CD4-positive, alpha-beta memory T cell (primary cell): ENCODE measurements at regions not wholly inside any gene's neighbourhood (a gene's known extent, or its start where the extent isn't known, plus 50 kb on each side); places are given as distances from the start of the nearest gene placed in this dataset.

ENCODE experiments used
- CTCF ChIA-PET: fragments of 350-600 bp; sonication (Branson Sonifier 250); formaldehyde crosslinking; loops from one replicate; lab custom pipeline; 2021; ENCODE audit warnings: inconsistent platforms; ENCODE audit not compliant: partially characterized antibody; lab: Charles Lee
- POLR2A ChIA-PET: fragments of 350-600 bp; sonication (Branson Sonifier 250); formaldehyde crosslinking; loops from one replicate; lab custom pipeline; 2021; ENCODE audit not compliant: partially characterized antibody; lab: Charles Lee
- DNase-seq, 5 donors: peaks; one replicate each; pipeline versions ENCODE4 v3.0.0 to v3.0.0-alpha.2; 2020 to 2022; ENCODE audit warnings: mixed read lengths in 1 of 5
- H3K27ac ChIP-seq: one replicate; pipeline ENCODE4 v1.7.0; 2013; ENCODE audit warnings: low read depth, low read length
- H3K27me3 ChIP-seq: 2 replicates; pipeline ENCODE4 v1.7.0; 2013; ENCODE audit warnings: mild to moderate bottlenecking, low read length, moderate library complexity; ENCODE audit not compliant: insufficient read depth
- H3K36me3 ChIP-seq: 2 replicates; pipeline ENCODE4 v1.7.0; 2013; ENCODE audit warnings: mild to moderate bottlenecking, low read length, moderate library complexity; ENCODE audit not compliant: insufficient read depth
- H3K4me1 ChIP-seq: 2 replicates; pipeline ENCODE4 v1.7.0; 2013; ENCODE audit warnings: mild to moderate bottlenecking, low read length, moderate library complexity; ENCODE audit not compliant: insufficient read depth
- H3K4me3 ChIP-seq, 2 donors: one replicate each; pipeline ENCODE4 v1.7.0; 2013; ENCODE audit warnings: low read length in 2 of 2, mild to moderate bottlenecking in 1 of 2
- H3K9me3 ChIP-seq, 2 donors: one replicate each; pipeline ENCODE4 v1.7.0; 2013; ENCODE audit warnings: low read length in 2 of 2, control low read depth in 1 of 2; ENCODE audit not compliant: control insufficient read depth in 1 of 2
- H3K27ac Mint-ChIP-seq, 7 donors: one replicate each; pipeline ENCODE4 v1.8.0; 2020 to 2021; ENCODE audit warnings: mixed read lengths in 7 of 7, mild to moderate bottlenecking in 6 of 7, inconsistent platforms in 3 of 7, moderate library complexity in 3 of 7
- H3K27me3 Mint-ChIP-seq, 2 donors: one replicate each; pipeline ENCODE4 v1.8.0; 2020 to 2021; ENCODE audit warnings: mixed read lengths in 2 of 2
- H3K36me3 Mint-ChIP-seq, 2 donors: one replicate each; pipeline ENCODE4 v1.8.0; 2020 to 2021; ENCODE audit warnings: mixed read lengths in 2 of 2, inconsistent platforms in 1 of 2, mild to moderate bottlenecking in 1 of 2
- H3K4me1 Mint-ChIP-seq, 4 donors: one replicate each; pipeline ENCODE4 v1.8.0; 2020 to 2021; ENCODE audit warnings: mixed read lengths in 4 of 4, mild to moderate bottlenecking in 1 of 4
- H3K4me3 Mint-ChIP-seq, 8 donors: one replicate each; pipeline ENCODE4 v1.8.0; 2020 to 2021; ENCODE audit warnings: mixed read lengths in 8 of 8, mild to moderate bottlenecking in 7 of 8, moderate library complexity in 6 of 8, inconsistent platforms in 3 of 8
- H3K9me3 Mint-ChIP-seq, 8 donors: one replicate each; pipeline ENCODE4 v1.8.0; 2020 to 2021; ENCODE audit warnings: mixed read lengths in 8 of 8, mild to moderate bottlenecking in 5 of 8, inconsistent platforms in 3 of 8, moderate library complexity in 1 of 8
- intact Hi-C: fragments of 100-400 bp; cut with micrococcal nuclease; formaldehyde crosslinking; loops from one replicate; pipeline ENCODE4 v1.15.1; 2023

GRCh38 chr10:91023700-91024398 is 103.0 kb upstream of the ANKRD1 start:
- CTCF ChIA-PET, result interaction anchor here (3.1 kb wide), 1 partner anchor 17 kb away, joined by 7 read pairs; no protein-coding TSS in a partner anchor
- peaks cover 3% of the 10 kb centered on the region in 2 donors for H3K27me3 Mint-ChIP-seq

DNA sequence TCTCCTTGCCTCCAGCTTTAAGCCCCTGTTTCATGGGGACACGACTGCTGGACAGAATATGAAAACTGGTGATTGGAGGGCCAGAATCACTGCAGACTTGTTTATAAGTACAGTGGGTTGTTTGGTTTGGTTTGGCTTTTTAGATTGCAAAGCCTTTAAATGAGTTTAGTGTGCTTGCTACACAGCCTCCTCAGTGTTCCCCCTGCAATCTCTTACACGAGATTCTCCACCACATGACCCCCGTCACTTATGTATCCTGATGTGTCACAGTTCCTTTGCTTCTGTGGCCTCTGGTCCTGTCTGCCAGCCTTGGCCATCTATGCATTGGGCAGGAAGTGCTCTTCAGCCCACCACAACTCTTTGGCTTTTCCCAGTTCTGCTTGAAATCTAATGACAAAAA is 103.7 kb upstream of the ANKRD1 start:
- intact Hi-C loops, result no loop called here
- no peaks in the 10 kb centered on the region for H3K27me3 ChIP-seq
- no peak for DNase-seq
- peaks cover 3% of the 10 kb centered on the region in 2 donors for H3K27me3 Mint-ChIP-seq
- no peak overlapping the region for H3K27ac Mint-ChIP-seq
- H3K4me3 Mint-ChIP-seq, result no peak overlapping the region
- H3K36me3 Mint-ChIP-seq, result no peaks in the 10 kb centered on the region
- CTCF ChIA-PET, result no interaction called here
- peaks cover 0 to 7% (median 5%) of the 10 kb centered on the region in 8 donors for H3K9me3 Mint-ChIP-seq
- no peaks in the 10 kb centered on the region for H3K36me3 ChIP-seq
- H3K4me3 ChIP-seq, result no peak overlapping the region
- no peaks in the 10 kb centered on the region for H3K4me1 ChIP-seq
- H3K4me1 Mint-ChIP-seq, result no peaks in the 10 kb centered on the region
- no peaks in the 10 kb centered on the region for H3K9me3 ChIP-seq
- H3K27ac ChIP-seq, result no peak overlapping the region
- POLR2A ChIA-PET, result no interaction called here

More at GRCh38 chr10:91023700-91024398, 103.0 kb upstream of the ANKRD1 start:
- POLR2A ChIA-PET, result no interaction called here
- H3K9me3 Mint-ChIP-seq, result peaks cover 0 to 7% (median 2%) of the 10 kb centered on the region in 8 donors
- no peaks in the 10 kb centered on the region for H3K36me3 Mint-ChIP-seq
- H3K4me3 Mint-ChIP-seq, result no peak overlapping the region
- intact Hi-C loops, result no loop called here
- Histone ChIP-seq H3K36me3 (no peaks in the 10 kb centered on the region), H3K27me3 (no peaks in the 10 kb centered on the region), H3K4me1 (no peaks in the 10 kb centered on the region), H3K27ac (no peak overlapping the region), H3K4me3 (no peak overlapping the region), H3K9me3 (no peaks in the 10 kb centered on the region)
- H3K4me1 Mint-ChIP-seq, result no peaks in the 10 kb centered on the region
- H3K27ac Mint-ChIP-seq, result no peak overlapping the region
- no peak for DNase-seq

GRCh38 chr10:91032611-91033206 is 111.8 kb upstream of the ANKRD1 start:
- ChIA-PET CTCF (interaction anchor here (1.8 to 3.0 kb wide), 2 partner anchors 26 to 218 kb away, joined by 5 to 13 read pairs; no protein-coding TSS in a partner anchor), POLR2A (interaction anchor here (0.9 kb wide), 1 partner anchor 218 kb away, joined by 3 read pairs; no protein-coding TSS in a partner anchor)
- H3K4me3 ChIP-seq, result no peak overlapping the region
- DNase-seq, result no peak
- no peak overlapping the region for H3K27ac ChIP-seq
- intact Hi-C loops, result no loop called here
- Mint-ChIP-seq H3K36me3 (no peaks in the 10 kb centered on the region), H3K4me1 (peaks cover 16 to 31% (median 20%) of the 10 kb centered on the region in 4 donors), H3K9me3 (peaks cover 0 to 3% (median under 1%) of the 10 kb centered on the region in 8 donors), H3K27ac (peak overlapping the region in 4 of 7 donors; percentile 37 to 94 (median 57)), H3K4me3 (no peak overlapping the region), H3K27me3 (no peaks in the 10 kb centered on the region)
- peaks cover 25% of the 10 kb centered on the region for H3K4me1 ChIP-seq
- no peaks in the 10 kb centered on the region for H3K36me3 ChIP-seq
- H3K27me3 ChIP-seq, result no peaks in the 10 kb centered on the region
- no peaks in the 10 kb centered on the region for H3K9me3 ChIP-seq

GRCh38 chr10:91033324-91033950 is 112.5 kb upstream of the ANKRD1 start:
- Mint-ChIP-seq H3K27ac (peak overlapping the region; percentile 66 to 96 (median 89)), H3K36me3 (no peaks in the 10 kb centered on the region), H3K4me1 (peaks cover 16 to 31% (median 20%) of the 10 kb centered on the region in 4 donors), H3K9me3 (peaks cover 0 to 3% (median 0%) of the 10 kb centered on the region in 8 donors), H3K27me3 (no peaks in the 10 kb centered on the region), H3K4me3 (peak overlapping the region in 6 of 8 donors; percentile 40 to 81 (median 69))
- no peaks in the 10 kb centered on the region for H3K36me3 ChIP-seq
- no peak for DNase-seq
- no peaks in the 10 kb centered on the region for H3K27me3 ChIP-seq
- POLR2A ChIA-PET, result interaction anchor here (0.9 kb wide), 1 partner anchor 217 kb away, joined by 3 read pairs; no protein-coding TSS in a partner anchor
- intact Hi-C loops, result no loop called here
- H3K4me3 ChIP-seq, result no peak overlapping the region
- no peaks in the 10 kb centered on the region for H3K9me3 ChIP-seq
- peak overlapping the region; percentile 13 for H3K27ac ChIP-seq
- H3K4me1 ChIP-seq, result peaks cover 25% of the 10 kb centered on the region
- CTCF ChIA-PET, result interaction anchor here (0.7 to 3.0 kb wide), 4 partner anchors 27 to 265 kb away, joined by 4 to 13 read pairs (median 4); no protein-coding TSS in a partner anchor

DNA sequence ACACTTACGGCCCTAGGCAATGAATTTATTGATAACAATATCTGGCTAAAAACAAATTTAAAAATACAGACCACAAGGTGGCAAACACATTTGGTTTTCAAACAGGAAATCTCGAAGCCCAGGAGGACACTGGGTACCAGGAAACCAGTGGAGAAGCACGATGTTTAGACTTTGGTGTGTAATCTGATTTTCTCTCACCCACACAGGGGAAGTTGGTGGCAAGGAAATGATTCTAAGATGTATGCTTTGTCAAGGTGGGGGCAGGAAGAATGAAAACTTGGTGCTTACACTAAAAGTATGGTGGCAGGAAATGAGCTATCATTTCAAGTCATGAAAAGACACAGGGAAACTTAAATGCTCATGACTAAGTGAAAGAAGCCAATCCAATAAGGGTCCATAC is 113.2 kb upstream of the ANKRD1 start:
- peak overlapping the region in 6 of 8 donors; percentile 40 to 81 (median 69) for H3K4me3 Mint-ChIP-seq
- peaks cover 0 to 2% (median 0%) of the 10 kb centered on the region in 8 donors for H3K9me3 Mint-ChIP-seq
- peak overlapping the region; percentile 13 for H3K27ac ChIP-seq
- intact Hi-C loops, result no loop called here
- H3K27me3 ChIP-seq, result no peaks in the 10 kb centered on the region
- H3K27me3 Mint-ChIP-seq, result no peaks in the 10 kb centered on the region
- H3K4me3 ChIP-seq, result no peak overlapping the region
- H3K4me1 Mint-ChIP-seq, result peaks cover 16 to 31% (median 20%) of the 10 kb centered on the region in 4 donors
- CTCF ChIA-PET, result interaction anchor here (0.7 to 3.0 kb wide), 4 partner anchors 28 to 264 kb away, joined by 4 to 13 read pairs (median 4); no protein-coding TSS in a partner anchor
- POLR2A ChIA-PET, result interaction anchor here (0.8 kb wide), 1 partner anchor 890 kb away, joined by 4 read pairs; the partner anchor contains the start of gene BTAF1
- H3K36me3 ChIP-seq, result no peaks in the 10 kb centered on the region
- peaks cover 25% of the 10 kb centered on the region for H3K4me1 ChIP-seq
- H3K9me3 ChIP-seq, result no peaks in the 10 kb centered on the region
- peak overlapping the region; percentile 64 to 96 (median 89) for H3K27ac Mint-ChIP-seq
- no peaks in the 10 kb centered on the region for H3K36me3 Mint-ChIP-seq
- peak; percentile 49 to 76 (median 65) for DNase-seq

- peaks cover 16 to 31% (median 20%) of the 10 kb centered on the region in 4 donors for H3K4me1 Mint-ChIP-seq
- H3K27ac ChIP-seq, result peak overlapping the region; percentile 13
- no peak for DNase-seq
- no peaks in the 10 kb centered on the region for H3K9me3 ChIP-seq
- ChIA-PET CTCF (interaction anchor here (1.5 to 3.0 kb wide), 2 partner anchors 216 to 264 kb away, joined by 4 to 13 read pairs; no protein-coding TSS in a partner anchor), POLR2A (interaction anchor here (0.8 kb wide), 1 partner anchor 889 kb away, joined by 4 read pairs; the partner anchor contains the start of gene BTAF1)
- H3K4me3 Mint-ChIP-seq, result peak overlapping the region in 6 of 8 donors; percentile 40 to 81 (median 69)
- peak overlapping the region; percentile 64 to 96 (median 89) for H3K27ac Mint-ChIP-seq
- H3K36me3 Mint-ChIP-seq, result no peaks in the 10 kb centered on the region
- no peaks in the 10 kb centered on the region for H3K27me3 Mint-ChIP-seq
- H3K27me3 ChIP-seq, result no peaks in the 10 kb centered on the region
- H3K9me3 Mint-ChIP-seq, result peaks cover 0 to 2% (median 0%) of the 10 kb centered on the region in 8 donors
- H3K4me3 ChIP-seq, result no peak overlapping the region
- H3K4me1 ChIP-seq, result peaks cover 25% of the 10 kb centered on the region
- no peaks in the 10 kb centered on the region for H3K36me3 ChIP-seq
- intact Hi-C loops, result no loop called here
Observed at GRCh38 chr10:91034494-91035159, 113.7 kb upstream of the ANKRD1 start.
